ENCODE measurements at regions not wholly inside any gene's neighbourhood (a gene's known extent, or its start where the extent isn't known, plus 50 kb on each side); places are given as distances from the start of the nearest gene placed in this dataset.

- TF ChIP-seq YY1 (IDR thresholded peaks at IDR 0.05; ENCODE audit: insufficient read depth, insufficient read length) (no peak), ZNF274 (IDR thresholded peaks at IDR 0.05; ENCODE audit: low read depth, low read length) (no peak)
Measured at GRCh38 chr4:123556526-123556925, 159.9 kb downstream of the SPRY1 start.

Data from NT2/D1 (cell line).